C4-2B (cell line): ENCODE measurements at regions not wholly inside any gene's neighbourhood (a gene's known extent, or its start where the extent isn't known, plus 50 kb on each side); places are given as distances from the start of the nearest gene placed in this dataset.

Experiments used
- H3K27ac ChIP-seq: fragments of 450-650 bp; 2 replicates; pipeline ENCODE4 v1.5.1; 2017
- ZFX ChIP-seq: fragments of 450-650 bp; IDR thresholded peaks from 2 replicates; pipeline ENCODE4 v1.6.1; 2017
- TF ChIP-seq, protein P1 (sequence below): fragments of 450-650 bp; conservative IDR thresholded peaks from 2 replicates; pipeline ENCODE4 v1.5.1; 2017; ENCODE audit warnings: mild to moderate bottlenecking

DNA sequence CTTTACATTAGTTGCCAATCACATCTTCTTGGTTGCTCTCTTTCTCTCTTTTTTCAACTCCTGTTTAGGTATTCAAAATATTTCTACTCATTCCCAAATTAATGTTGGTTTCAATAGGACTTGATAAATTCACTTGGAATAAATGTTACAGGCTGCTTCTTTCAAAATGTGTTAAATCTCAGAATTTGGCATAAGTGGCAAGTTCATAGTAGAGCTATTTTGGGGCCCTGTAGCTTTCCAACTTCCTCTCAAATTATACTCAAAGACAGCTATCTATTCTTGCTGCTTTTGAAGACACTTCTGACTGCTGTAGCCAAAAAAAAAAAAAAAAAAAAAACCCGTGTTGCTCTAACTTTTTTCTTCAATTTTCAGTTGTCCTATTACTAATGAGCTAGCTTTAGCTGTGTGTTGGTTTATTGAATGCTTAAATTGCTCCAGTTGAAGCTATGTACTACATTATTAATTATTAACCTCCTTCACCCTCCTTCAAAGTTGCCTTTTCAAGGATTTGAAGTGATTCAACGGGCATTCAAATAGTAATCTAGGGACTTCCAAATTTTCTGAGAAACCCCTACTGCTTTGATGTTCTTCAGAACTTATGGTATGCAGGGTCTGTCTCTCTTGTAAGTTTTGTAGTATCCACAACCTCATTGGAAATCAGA lies 554.6 kb upstream of the FLRT2 start:
- no peak overlapping the region for H3K27ac ChIP-seq
- no peak for TF ChIP-seq ZFX
- TF ChIP-seq, protein P1, sequence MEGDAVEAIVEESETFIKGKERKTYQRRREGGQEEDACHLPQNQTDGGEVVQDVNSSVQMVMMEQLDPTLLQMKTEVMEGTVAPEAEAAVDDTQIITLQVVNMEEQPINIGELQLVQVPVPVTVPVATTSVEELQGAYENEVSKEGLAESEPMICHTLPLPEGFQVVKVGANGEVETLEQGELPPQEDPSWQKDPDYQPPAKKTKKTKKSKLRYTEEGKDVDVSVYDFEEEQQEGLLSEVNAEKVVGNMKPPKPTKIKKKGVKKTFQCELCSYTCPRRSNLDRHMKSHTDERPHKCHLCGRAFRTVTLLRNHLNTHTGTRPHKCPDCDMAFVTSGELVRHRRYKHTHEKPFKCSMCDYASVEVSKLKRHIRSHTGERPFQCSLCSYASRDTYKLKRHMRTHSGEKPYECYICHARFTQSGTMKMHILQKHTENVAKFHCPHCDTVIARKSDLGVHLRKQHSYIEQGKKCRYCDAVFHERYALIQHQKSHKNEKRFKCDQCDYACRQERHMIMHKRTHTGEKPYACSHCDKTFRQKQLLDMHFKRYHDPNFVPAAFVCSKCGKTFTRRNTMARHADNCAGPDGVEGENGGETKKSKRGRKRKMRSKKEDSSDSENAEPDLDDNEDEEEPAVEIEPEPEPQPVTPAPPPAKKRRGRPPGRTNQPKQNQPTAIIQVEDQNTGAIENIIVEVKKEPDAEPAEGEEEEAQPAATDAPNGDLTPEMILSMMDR = no peak

DNA sequence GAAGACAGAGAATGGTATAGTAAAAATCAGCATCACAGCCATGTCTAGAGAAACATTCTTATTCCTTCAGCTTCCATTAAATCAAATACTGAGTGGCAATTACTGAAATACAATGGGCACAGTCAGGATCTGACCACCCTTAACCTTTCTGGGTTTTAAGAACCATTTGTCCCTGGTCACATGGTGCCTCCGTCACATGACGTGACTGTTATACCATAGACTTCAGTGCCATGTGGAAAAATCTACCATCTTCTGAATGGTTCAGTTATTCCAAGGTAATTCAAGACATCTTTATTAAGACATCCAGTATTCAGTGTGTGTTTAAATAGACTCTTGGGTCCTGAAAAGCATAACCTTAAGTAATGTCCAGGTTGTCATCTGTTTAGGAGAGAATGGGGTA lies 553.1 kb upstream of the FLRT2 start:
- no peak for TF ChIP-seq ZFX
- TF ChIP-seq, protein P1 = no peak
- no peak overlapping the region for H3K27ac ChIP-seq

DNA sequence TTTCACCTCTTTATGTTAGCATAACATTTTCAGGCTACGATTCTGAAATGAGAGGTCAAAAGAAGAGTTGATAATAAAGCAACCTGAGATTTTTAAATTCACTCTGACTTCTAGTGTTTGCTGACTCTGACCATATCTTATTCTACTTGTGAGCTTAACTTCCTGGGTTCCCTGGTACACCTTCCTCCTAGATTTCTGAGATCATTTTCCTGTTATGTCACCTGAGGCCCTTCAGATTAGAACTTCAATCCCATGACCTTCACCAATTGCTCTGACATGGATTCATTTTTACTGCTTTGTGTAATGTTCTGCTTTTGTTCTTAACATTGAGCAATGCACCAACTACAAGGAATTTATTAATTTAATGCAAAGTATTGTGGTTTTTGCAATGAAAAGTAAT lies 542.9 kb upstream of the FLRT2 start:
- no peak overlapping the region for H3K27ac ChIP-seq
- TF ChIP-seq, protein P1 = no peak
- TF ChIP-seq ZFX = no peak

DNA sequence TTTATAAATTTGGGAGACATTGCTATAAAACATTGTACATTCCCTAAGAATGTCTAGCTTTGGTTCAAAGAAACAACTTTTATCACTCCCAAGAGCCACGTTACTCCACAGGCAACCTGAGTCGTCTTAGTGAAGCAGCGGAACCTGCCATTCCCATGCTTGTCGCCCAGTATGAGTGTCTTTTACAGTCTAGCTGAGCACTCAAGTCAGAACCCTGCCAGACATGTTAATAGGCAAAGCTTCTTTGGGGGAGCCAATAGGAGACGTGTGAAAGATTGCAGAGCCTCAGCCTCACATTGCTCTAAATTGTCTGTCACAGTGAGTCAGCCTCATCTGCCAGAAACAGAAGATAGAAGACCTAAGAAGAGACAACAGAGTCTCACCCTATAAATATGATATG lies 541.6 kb upstream of the FLRT2 start:
- no peak overlapping the region for H3K27ac ChIP-seq
- TF ChIP-seq, protein P1 = no peak
- no peak for TF ChIP-seq ZFX

DNA sequence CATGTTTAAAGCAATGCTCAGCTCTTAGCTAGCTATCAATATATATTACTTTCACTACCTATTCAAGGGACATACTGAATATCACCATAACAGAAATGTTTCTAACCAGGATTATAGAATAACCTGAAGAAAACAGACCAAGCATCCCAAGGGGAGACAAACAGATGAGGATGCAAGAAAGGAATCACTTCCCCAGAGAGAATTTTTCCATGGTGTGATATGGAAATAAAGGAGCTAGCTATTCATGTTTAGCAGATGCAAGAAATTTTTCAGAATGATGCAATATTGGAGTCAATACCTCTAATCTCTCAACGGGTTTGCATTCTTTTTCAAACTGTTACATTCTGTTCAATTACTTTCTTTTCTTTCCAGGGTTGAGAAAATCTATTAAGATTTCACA lies 538.9 kb upstream of the FLRT2 start:
- no peak overlapping the region for H3K27ac ChIP-seq
- no peak for TF ChIP-seq ZFX

DNA sequence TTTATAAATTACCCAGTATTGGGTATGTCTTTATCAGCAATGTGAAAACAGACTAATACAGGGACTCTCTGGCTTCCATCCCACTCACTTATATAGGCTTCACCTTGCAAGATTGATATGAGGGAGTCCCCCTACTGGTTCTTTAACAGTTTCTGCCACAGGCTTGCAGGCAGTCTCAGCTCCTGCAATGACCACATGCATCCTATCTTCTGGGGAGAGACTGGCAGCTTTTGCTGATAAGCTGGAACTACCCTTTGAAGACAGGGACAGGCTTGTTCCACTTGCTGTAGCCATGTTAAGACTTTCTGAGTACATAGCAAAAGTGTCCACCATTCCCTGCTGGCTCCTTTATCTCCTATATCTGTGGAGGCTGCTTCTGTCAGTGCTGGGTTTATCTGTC lies 531.7 kb upstream of the FLRT2 start:
- TF ChIP-seq, protein P1 = no peak
- TF ChIP-seq ZFX = no peak
- H3K27ac ChIP-seq = no peak overlapping the region

DNA sequence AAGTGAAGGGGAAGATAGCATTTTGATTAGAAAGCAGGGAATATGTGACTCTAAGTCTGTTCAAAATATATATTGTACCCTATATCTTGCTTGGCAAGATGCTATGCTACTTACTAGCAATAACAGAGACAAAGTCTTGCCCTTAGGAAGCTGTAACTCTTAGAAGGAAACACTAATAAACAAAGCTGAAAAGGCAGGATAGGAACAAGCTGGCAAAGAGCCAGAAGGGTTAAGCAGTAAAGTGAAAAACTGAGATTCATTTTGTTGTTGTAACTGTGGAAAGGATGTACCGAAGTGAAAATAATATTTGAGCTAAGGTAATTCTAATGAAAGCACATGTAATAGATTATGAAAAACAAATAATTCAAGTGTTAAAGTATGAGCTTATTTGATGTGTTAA lies 527.1 kb upstream of the FLRT2 start:
- H3K27ac ChIP-seq = no peak overlapping the region
- TF ChIP-seq, protein P1 = no peak
- TF ChIP-seq ZFX = no peak

DNA sequence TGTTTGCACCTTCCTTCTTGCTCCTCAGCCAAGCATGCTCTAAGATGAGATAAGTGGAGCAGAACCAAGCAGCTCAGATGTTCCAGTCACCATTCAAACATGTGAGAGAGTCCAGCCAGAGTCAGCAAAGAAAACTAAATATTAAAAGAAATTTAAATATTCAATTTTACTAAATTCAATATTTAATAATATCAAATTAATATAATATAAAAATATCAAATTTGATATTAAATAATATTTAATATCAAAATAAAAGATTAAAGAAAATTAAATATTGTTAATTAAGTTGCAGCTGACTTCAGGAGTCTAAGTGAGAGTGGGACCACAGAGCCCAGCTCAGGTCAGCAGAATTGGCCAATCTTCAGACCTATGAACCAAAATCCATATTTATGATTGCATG lies 526.1 kb upstream of the FLRT2 start:
- no peak overlapping the region for H3K27ac ChIP-seq
- TF ChIP-seq ZFX = no peak
- TF ChIP-seq, protein P1 = no peak
